Neural cell (in vitro differentiated cells): ENCODE measurements at regions not wholly inside any gene's neighbourhood (a gene's known extent, or its start where the extent isn't known, plus 50 kb on each side); places are given as distances from the start of the nearest gene placed in this dataset.

Experiments
- H2AFZ ChIP-seq: fragments of 200-600, 300-800 bp; sonication (generic), shearing (Covaris generic); 2 replicates; pipeline ENCODE4 v1.6.0; 2014; ENCODE audit warnings: low read depth, mild to moderate bottlenecking, antibody characterized with exemption, low read length, moderate library complexity
- H3F3A ChIP-seq: fragments of 200-600 bp; shearing (Covaris generic); 2 replicates; pipeline ENCODE4 v1.6.1; 2016; ENCODE audit warnings: mild to moderate bottlenecking, moderate library complexity, mixed read lengths, antibody characterized with exemption, low read length; ENCODE audit not compliant: insufficient read depth, poor library complexity, severe bottlenecking
- H3K27ac ChIP-seq: fragments of 200-600, 300-800 bp; sonication (generic), shearing (Covaris generic); 2 replicates; pipeline ENCODE4 v1.5.1; 2014; ENCODE audit warnings: mild to moderate bottlenecking, low read length, moderate library complexity
- H3K27me3 ChIP-seq: fragments of 300-800, 200-600 bp; sonication (generic), shearing (Covaris generic); 2 replicates; pipeline ENCODE4 v1.6.0; 2014; ENCODE audit warnings: mild to moderate bottlenecking, low read depth, low read length, moderate library complexity; ENCODE audit not compliant: insufficient read depth
- H3K36me3 ChIP-seq: fragments of 300-800, 200-600 bp; sonication (generic), shearing (Covaris generic); 2 replicates; pipeline ENCODE4 v1.5.1; 2014; ENCODE audit warnings: mild to moderate bottlenecking, antibody characterized with exemption, low read length, moderate library complexity; ENCODE audit not compliant: insufficient read depth
- H3K4me2 ChIP-seq: fragments of 300-800, 200-600 bp; sonication (generic), shearing (Covaris generic); 2 replicates; pipeline ENCODE4 v1.6.0; 2014; ENCODE audit warnings: mild to moderate bottlenecking, low read length
- H3K4me3 ChIP-seq: fragments of 300-800, 200-600 bp; sonication (generic), shearing (Covaris generic); 2 replicates; pipeline ENCODE4 v1.5.1; 2014; ENCODE audit warnings: mild to moderate bottlenecking, low read length, moderate library complexity
- H3K79me2 ChIP-seq: fragments of 200-600 bp; shearing (Covaris generic); replicated peaks from 2 replicates; pipeline ENCODE4 v1.6.0; 2014; ENCODE audit warnings: mild to moderate bottlenecking, low read length, moderate library complexity; ENCODE audit not compliant: insufficient read depth
- H3K9ac ChIP-seq: fragments of 300-800, 200-600 bp; sonication (generic), shearing (Covaris generic); 2 replicates; pipeline ENCODE4 v1.6.1; 2016; ENCODE audit warnings: mild to moderate bottlenecking, low read length, mixed read lengths
- H3K9me2 ChIP-seq: fragments of 200-600 bp; shearing (Covaris generic); 2 replicates; pipeline ENCODE4 v1.6.1; 2016; ENCODE audit warnings: mild to moderate bottlenecking, low read length, mixed read lengths; ENCODE audit not compliant: insufficient read depth
- H3K9me3 ChIP-seq: fragments of 200-600, 300-800 bp; sonication (generic), shearing (Covaris generic); 2 replicates; pipeline ENCODE4 v1.6.1; 2016; ENCODE audit warnings: mild to moderate bottlenecking, mixed run types, low read length, moderate library complexity, mixed read lengths
- H4K20me1 ChIP-seq: fragments of 200-600 bp; shearing (Covaris generic); 2 replicates; pipeline ENCODE4 v1.6.1; 2016; ENCODE audit warnings: mild to moderate bottlenecking, mixed run types; ENCODE audit not compliant: insufficient read depth
- EP300 ChIP-seq: fragments of 450-650 bp; conservative IDR thresholded peaks from 2 replicates; pipeline ENCODE4 v1.6.1; 2014; ENCODE audit warnings: antibody characterized with exemption, mild to moderate bottlenecking, moderate library complexity; ENCODE audit not compliant: poor library complexity, severe bottlenecking
- EZH2 ChIP-seq: fragments of 200-600, 300-800 bp; shearing (Covaris generic), sonication (generic); IDR thresholded peaks from 2 replicates; pipeline ENCODE4 v1.6.1; 2014; ENCODE audit warnings: antibody characterized with exemption, low read length, borderline replicate concordance, mild to moderate bottlenecking; ENCODE audit not compliant: insufficient read depth, poor library complexity, severe bottlenecking
- MXI1 ChIP-seq: fragments of 450-650 bp; conservative IDR thresholded peaks from 2 replicates; pipeline ENCODE4 v1.6.1; 2014; ENCODE audit warnings: antibody characterized with exemption, mild to moderate bottlenecking; ENCODE audit not compliant: poor library complexity, severe bottlenecking
- POLR2AphosphoS5 ChIP-seq: IDR thresholded peaks from 2 replicates; pipeline ENCODE4 v1.6.1; 2012
- RAD21 ChIP-seq: fragments of 450-650 bp; conservative IDR thresholded peaks from 2 replicates; pipeline ENCODE4 v1.6.1; 2014; ENCODE audit warnings: antibody characterized with exemption, mild to moderate bottlenecking, moderate library complexity
- REST ChIP-seq: IDR thresholded peaks from 2 replicates; pipeline ENCODE4 v1.6.1; 2012; ENCODE audit warnings: borderline replicate concordance
- SMC3 ChIP-seq: fragments of 450-650 bp; conservative IDR thresholded peaks from 2 replicates; pipeline ENCODE4 v1.6.1; 2014; ENCODE audit warnings: antibody characterized with exemption, mild to moderate bottlenecking, moderate library complexity; ENCODE audit not compliant: poor library complexity
- TAF1 ChIP-seq: IDR thresholded peaks from 2 replicates; pipeline ENCODE4 v1.6.1; 2012; ENCODE audit warnings: low read depth
- TF ChIP-seq, protein P1 (sequence below): fragments of 450-650 bp; IDR thresholded peaks from 2 replicates; pipeline ENCODE4 v1.5.1; 2014; ENCODE audit warnings: antibody characterized with exemption, mild to moderate bottlenecking, moderate library complexity; ENCODE audit not compliant: poor library complexity, severe bottlenecking

DNA sequence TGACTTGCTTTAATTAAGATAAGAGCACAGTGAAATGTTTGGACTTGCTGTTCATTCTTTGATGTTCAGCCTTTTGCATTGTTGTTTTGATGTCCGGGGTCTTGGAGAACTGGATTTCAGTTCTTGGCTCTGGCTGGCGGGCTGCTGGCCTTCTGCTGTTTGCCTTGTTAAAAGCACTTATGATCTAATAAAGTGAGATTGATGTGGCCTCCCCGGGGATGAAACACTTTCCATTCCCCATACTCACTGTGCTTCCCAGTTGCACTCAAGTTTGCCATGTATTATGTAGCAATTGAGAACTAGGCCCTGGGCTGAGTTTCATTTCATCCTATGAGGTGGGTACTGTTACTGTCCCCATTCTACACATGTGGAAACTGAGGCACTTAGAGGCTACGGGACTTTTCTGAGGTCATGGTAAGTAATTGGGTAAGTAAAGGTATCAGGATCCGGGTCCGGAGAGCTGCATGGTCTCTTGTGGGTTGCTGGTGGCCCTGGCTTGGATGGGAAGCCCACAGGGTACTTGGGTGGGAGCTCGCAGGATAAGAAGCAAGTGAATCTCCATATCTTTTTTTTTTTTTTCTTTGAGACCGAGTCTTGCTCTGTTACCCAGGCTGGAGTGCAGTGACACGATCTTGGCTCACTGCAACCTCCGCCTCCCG is 127.7 kb upstream of the ZBTB40 start:
- TF ChIP-seq POLR2AphosphoS5 = no peak
- no peak for TF ChIP-seq RAD21
- TF ChIP-seq MXI1 = no peak
- TF ChIP-seq EZH2 = no peak
- no peak for TF ChIP-seq SMC3
- TF ChIP-seq, protein P1, sequence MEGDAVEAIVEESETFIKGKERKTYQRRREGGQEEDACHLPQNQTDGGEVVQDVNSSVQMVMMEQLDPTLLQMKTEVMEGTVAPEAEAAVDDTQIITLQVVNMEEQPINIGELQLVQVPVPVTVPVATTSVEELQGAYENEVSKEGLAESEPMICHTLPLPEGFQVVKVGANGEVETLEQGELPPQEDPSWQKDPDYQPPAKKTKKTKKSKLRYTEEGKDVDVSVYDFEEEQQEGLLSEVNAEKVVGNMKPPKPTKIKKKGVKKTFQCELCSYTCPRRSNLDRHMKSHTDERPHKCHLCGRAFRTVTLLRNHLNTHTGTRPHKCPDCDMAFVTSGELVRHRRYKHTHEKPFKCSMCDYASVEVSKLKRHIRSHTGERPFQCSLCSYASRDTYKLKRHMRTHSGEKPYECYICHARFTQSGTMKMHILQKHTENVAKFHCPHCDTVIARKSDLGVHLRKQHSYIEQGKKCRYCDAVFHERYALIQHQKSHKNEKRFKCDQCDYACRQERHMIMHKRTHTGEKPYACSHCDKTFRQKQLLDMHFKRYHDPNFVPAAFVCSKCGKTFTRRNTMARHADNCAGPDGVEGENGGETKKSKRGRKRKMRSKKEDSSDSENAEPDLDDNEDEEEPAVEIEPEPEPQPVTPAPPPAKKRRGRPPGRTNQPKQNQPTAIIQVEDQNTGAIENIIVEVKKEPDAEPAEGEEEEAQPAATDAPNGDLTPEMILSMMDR = no peak
- no peak overlapping the region for H3K4me3 ChIP-seq
- no peaks in the 10 kb centered on the region for H3K27me3 ChIP-seq
- H4K20me1 ChIP-seq = no peaks in the 10 kb centered on the region
- no peak overlapping the region for H3K27ac ChIP-seq
- no peaks in the 10 kb centered on the region for H3K79me2 ChIP-seq
- H3F3A ChIP-seq = no peaks in the 10 kb centered on the region
- no peak overlapping the region for H3K9ac ChIP-seq
- H3K36me3 ChIP-seq = no peaks in the 10 kb centered on the region
- H2AFZ ChIP-seq = no peak overlapping the region
- no peak overlapping the region for H3K4me2 ChIP-seq
- H3K9me2 ChIP-seq = no peaks in the 10 kb centered on the region
- H3K9me3 ChIP-seq = no peaks in the 10 kb centered on the region

DNA sequence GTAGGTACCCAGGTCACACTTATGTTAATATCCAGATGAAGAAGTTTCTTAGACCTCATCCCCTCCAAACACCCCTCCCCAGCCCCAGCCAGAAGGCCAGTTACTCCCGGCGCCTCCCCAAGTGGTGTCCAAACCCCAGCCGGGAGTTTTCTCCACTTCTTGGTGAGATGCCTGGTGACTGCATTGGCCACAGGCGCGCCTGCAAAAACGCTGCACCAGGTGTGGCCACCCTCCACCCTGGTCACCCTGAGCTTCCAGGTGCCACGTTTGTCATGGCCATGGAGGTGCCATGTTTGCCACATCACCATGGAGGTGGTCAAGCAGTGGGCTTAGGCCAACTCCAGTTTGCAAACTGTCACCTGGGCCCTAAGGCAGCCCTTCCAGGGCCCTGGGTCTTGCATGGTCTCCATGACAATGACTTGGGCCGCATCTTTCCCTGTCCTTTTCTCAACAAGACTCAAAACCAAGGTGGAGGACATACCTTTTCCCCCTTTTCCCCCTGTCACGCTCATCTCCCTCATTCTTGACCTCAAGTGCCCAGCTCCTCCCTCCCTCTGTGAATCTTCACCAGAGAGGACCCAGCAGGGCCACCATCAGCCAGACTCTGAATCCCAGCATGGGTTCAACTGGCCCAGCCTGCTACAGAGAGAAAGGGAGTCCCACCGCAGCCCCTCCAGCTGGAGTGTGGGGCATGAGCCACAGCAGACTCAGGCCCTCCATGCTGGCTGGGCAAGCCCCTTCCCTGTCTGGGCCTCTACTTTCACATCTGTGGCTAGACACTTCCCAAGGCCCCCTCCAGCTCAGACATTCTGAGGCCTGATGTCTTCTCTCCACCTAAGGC is 125.9 kb upstream of the ZBTB40 start:
- no peaks in the 10 kb centered on the region for H4K20me1 ChIP-seq
- TF ChIP-seq EP300 = no peak
- TF ChIP-seq SMC3 = no peak
- TF ChIP-seq TAF1 = no peak
- TF ChIP-seq EZH2 = no peak
- no peak for TF ChIP-seq POLR2AphosphoS5
- TF ChIP-seq, protein P1 = no peak
- no peak for TF ChIP-seq REST
- TF ChIP-seq MXI1 = no peak
- no peak for TF ChIP-seq RAD21
- no peaks in the 10 kb centered on the region for H3K79me2 ChIP-seq
- no peak overlapping the region for H3K9ac ChIP-seq
- H3K4me2 ChIP-seq = no peak overlapping the region
- H3K27me3 ChIP-seq = no peaks in the 10 kb centered on the region
- H3K9me2 ChIP-seq = no peaks in the 10 kb centered on the region
- H3K9me3 ChIP-seq = no peaks in the 10 kb centered on the region
- H3K36me3 ChIP-seq = no peaks in the 10 kb centered on the region
- no peak overlapping the region for H2AFZ ChIP-seq
- no peaks in the 10 kb centered on the region for H3F3A ChIP-seq
- H3K4me3 ChIP-seq = no peak overlapping the region
- no peak overlapping the region for H3K27ac ChIP-seq
